Tibial nerve (tissue), 4 donors: ENCODE measurements at regions not wholly inside any gene's neighbourhood (a gene's known extent, or its start where the extent isn't known, plus 50 kb on each side); places are given as distances from the start of the nearest gene placed in this dataset.

Experiments used
- CTCF ChIP-seq, 5 experiments: fragments of 200-600 bp in 3 of 5; fragments of 450-650 bp in 2 of 5; sonication (generic) in 3 of 5; IDR thresholded peaks; one replicate each; pipeline ENCODE4 v1.5.1; 2016 to 2019; ENCODE audit warnings: antibody characterized with exemption in 5 of 5, mild to moderate bottlenecking in 3 of 5, moderate library complexity in 2 of 5
- EP300 ChIP-seq, 2 donors: sonication (generic); formaldehyde crosslinking; IDR thresholded peaks; one replicate each; pipeline ENCODE4 v1.6.1; 2017; ENCODE audit warnings: antibody characterized with exemption in 2 of 2, mild to moderate bottlenecking in 1 of 2

- TF ChIP-seq CTCF (IDR thresholded peaks at IDR 0.05) (no peak), EP300 (IDR thresholded peaks at IDR 0.05) (no peak)
Measured at GRCh38 chr6:15995493-15995892, 133.4 kb upstream of the MYLIP start.
